Heart left ventricle (tissue), 13 donors: ENCODE measurements at regions not wholly inside any gene's neighbourhood (a gene's known extent, or its start where the extent isn't known, plus 50 kb on each side); places are given as distances from the start of the nearest gene placed in this dataset.

Experiments used
- POLR2A ChIP-seq, 2 donors: fragments of 450-650 bp; IDR thresholded peaks; one replicate each; pipeline ENCODE4 v1.6.1; 2017; ENCODE audit warnings: antibody characterized with exemption in 2 of 2, mild to moderate bottlenecking in 2 of 2, moderate library complexity in 2 of 2
- TF ChIP-seq, protein P1 (sequence below), 12 donors: fragments of 200-600 bp; sonication (generic) in 4 of 12; IDR thresholded peaks; one replicate each; pipeline versions ENCODE4 v1.5.0 to v1.8.0; 2018 to 2022; ENCODE audit warnings: antibody characterized with exemption in 12 of 12, mild to moderate bottlenecking in 5 of 12
- donor health status: ischemic (EF 13 %, LVEDD 7.1; RV severe dilation, severe dysfunction).
- donor health status: DM: no; HTN: yes; CAD: no.
- donor health status: DM: no; HTN: no; CAD: no.
- donor health status: ischemic (EF 25% LVEDD 6.9; RV normal size, moderate dysfunction).
- donor health status: ischemic (EF 25% LVEDD 5.7; RV mildly dilated, moderate dysfunction).
- donor health status: ischemic (EF 35%, LVEDD 5.7; RV mildly dilated, moderate dysfunction).
- donor health status: nonischemic (EF 11% LVEDD 7.7; RV severe dilation, severe dysfunction).
- donor health status: DM: yes; HTN: yes; CAD: no.
- donor health status: PGD.
- donor health status: ischemic (EF 29% LVEDD 5.4; RV normal size, mild dysfunction).
- donor health status: nonischemic (EF 23%, LVEDD 6.1; RV moderate dilation, normal function).

DNA sequence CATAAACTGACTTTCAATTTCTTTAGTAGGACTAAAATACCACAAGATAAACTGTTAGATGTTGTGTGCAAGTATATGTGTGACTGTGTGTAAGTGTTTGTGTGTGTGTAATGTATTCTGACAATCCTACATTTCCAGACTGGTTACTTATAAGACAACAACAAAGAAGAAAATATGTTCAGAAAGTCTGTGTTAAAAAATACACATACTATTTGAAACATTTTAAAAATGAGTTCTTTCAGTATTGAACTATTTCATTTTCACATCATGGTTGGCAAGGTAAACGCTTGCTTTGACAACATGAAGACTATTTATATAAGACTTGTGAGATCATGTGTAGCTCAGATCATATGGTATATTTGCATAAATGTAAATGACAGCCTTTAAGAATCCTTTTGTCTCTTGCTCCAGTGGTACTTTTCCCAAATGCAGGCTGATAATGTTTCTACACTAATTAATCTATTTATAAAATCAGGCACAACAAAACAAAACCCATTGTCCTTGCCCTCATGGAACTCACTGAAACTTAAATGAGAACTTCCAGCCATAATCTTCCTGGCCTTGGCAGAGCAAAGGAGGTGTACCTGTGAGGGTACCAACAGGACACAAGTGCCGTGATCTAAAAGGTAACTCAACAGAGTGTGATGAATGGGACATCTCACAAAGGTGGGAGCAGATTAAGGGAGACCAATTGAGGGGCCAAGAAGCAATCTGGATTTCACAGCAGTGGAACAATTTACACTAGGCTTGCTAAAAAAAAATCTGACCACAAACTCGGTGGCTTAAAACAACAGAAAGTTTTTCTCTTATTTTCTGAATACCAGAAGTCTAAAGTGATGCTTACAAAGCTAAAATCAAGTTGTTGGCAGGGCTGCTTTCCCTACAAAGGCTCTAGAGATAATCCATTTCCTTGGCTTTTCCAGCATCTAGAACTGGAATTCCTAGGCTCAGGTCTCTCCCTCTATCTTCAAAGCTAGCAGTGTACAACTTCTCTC lies 349.0 kb downstream of the TBC1D4 start:
- TF ChIP-seq, protein P1, sequence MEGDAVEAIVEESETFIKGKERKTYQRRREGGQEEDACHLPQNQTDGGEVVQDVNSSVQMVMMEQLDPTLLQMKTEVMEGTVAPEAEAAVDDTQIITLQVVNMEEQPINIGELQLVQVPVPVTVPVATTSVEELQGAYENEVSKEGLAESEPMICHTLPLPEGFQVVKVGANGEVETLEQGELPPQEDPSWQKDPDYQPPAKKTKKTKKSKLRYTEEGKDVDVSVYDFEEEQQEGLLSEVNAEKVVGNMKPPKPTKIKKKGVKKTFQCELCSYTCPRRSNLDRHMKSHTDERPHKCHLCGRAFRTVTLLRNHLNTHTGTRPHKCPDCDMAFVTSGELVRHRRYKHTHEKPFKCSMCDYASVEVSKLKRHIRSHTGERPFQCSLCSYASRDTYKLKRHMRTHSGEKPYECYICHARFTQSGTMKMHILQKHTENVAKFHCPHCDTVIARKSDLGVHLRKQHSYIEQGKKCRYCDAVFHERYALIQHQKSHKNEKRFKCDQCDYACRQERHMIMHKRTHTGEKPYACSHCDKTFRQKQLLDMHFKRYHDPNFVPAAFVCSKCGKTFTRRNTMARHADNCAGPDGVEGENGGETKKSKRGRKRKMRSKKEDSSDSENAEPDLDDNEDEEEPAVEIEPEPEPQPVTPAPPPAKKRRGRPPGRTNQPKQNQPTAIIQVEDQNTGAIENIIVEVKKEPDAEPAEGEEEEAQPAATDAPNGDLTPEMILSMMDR (IDR thresholded peaks at IDR 0.05) = no peak
- no peak for TF ChIP-seq POLR2A (IDR thresholded peaks at IDR 0.05)
